ENCODE measurements at regions not wholly inside any gene's neighbourhood (a gene's known extent, or its start where the extent isn't known, plus 50 kb on each side); places are given as distances from the start of the nearest gene placed in this dataset.

DNA sequence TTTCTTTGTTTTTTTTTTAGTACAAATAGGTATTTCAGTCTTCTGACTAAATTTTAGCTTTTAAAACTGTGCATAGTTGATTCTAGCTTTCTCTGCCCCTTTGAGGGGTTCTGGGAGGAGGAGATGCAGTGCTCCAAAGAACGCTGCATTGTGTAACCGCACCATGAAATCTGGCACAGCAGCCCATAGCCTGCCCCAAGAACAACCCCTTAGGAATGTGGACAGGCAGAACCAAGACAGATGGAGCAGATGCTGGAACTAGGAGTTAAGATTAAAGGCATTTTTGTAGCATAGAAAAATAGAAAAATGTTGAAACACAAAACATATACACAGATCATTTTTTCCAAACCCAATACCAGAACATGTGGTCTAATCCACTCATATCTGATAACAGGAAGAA lies 187.5 kb downstream of the SCG2 start:
- Histone ChIP-seq H3K27me3 (ENCODE audit: control insufficient read depth, insufficient read depth, low read length) (no peaks in the 10 kb centered on the region), H3K79me2 (ENCODE audit: control insufficient read depth, insufficient read depth, low read length) (no peaks in the 10 kb centered on the region), H3K9me3 (ENCODE audit: control insufficient read depth, insufficient read depth, low read depth, low read length) (no peaks in the 10 kb centered on the region), H3K4me3 (replicated peaks in 1 of 4; ENCODE audit: control extremely low read depth in 1 of 4, insufficient read depth in 1 of 4, low read depth in 3 of 4, low read length in 4 of 4) (no peak overlapping the region), H3K4me2 (ENCODE audit: extremely low read depth, insufficient read depth, low read length) (no peak overlapping the region), H4K20me1 (ENCODE audit: control insufficient read depth, extremely low read depth, insufficient read depth, low read length) (no peaks in the 10 kb centered on the region), H3K9ac (ENCODE audit: insufficient read depth, low read length) (no peak overlapping the region), H3K27ac (ENCODE audit: insufficient read depth, low read length) (no peak overlapping the region), H2AFZ (ENCODE audit: low read length) (no peak overlapping the region), H3K4me1 (ENCODE audit: control insufficient read depth, extremely low read depth, insufficient read depth, low read length) (no peaks in the 10 kb centered on the region), H3K36me3 (ENCODE audit: control insufficient read depth, insufficient read depth, low read length) (no peaks in the 10 kb centered on the region)
- TF ChIP-seq, protein P1, sequence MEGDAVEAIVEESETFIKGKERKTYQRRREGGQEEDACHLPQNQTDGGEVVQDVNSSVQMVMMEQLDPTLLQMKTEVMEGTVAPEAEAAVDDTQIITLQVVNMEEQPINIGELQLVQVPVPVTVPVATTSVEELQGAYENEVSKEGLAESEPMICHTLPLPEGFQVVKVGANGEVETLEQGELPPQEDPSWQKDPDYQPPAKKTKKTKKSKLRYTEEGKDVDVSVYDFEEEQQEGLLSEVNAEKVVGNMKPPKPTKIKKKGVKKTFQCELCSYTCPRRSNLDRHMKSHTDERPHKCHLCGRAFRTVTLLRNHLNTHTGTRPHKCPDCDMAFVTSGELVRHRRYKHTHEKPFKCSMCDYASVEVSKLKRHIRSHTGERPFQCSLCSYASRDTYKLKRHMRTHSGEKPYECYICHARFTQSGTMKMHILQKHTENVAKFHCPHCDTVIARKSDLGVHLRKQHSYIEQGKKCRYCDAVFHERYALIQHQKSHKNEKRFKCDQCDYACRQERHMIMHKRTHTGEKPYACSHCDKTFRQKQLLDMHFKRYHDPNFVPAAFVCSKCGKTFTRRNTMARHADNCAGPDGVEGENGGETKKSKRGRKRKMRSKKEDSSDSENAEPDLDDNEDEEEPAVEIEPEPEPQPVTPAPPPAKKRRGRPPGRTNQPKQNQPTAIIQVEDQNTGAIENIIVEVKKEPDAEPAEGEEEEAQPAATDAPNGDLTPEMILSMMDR (conservative IDR thresholded peaks at IDR 0.05 in 1 of 2, IDR thresholded peaks at IDR 0.05 in 1 of 2; ENCODE audit: low read depth in 1 of 2, low read length in 2 of 2): no peak
- DNase-seq (ENCODE audit: low read depth in 2 of 2): peak; percentile 70 to 94

DNA sequence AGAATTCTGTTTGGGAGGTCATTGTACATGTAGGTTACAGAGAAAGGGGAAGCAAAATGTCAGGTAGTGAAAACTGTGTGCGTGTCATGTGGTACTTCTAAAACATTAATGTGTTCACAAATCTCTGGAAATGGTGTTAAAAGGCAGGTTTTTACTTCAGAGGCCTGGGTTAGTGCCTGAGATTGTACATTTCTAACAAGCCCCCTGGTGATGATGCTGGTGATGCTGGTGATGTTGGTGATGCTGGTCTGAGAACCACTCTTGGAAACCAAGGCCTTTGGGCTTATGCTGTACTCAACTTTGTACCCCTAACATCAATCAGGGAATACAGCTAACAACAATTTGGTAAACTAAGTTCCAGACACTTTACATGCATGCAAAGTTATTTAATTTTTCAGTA lies 187.1 kb downstream of the SCG2 start:
- Histone ChIP-seq H3K27me3 (ENCODE audit: control insufficient read depth, insufficient read depth, low read length) (no peaks in the 10 kb centered on the region), H3K27ac (ENCODE audit: insufficient read depth, low read length) (no peak overlapping the region), H3K4me2 (ENCODE audit: extremely low read depth, insufficient read depth, low read length) (no peak overlapping the region), H4K20me1 (ENCODE audit: control insufficient read depth, extremely low read depth, insufficient read depth, low read length) (no peaks in the 10 kb centered on the region), H3K9ac (ENCODE audit: insufficient read depth, low read length) (no peak overlapping the region), H3K36me3 (ENCODE audit: control insufficient read depth, insufficient read depth, low read length) (no peaks in the 10 kb centered on the region), H3K4me3 (replicated peaks in 1 of 4; ENCODE audit: control extremely low read depth in 1 of 4, insufficient read depth in 1 of 4, low read depth in 3 of 4, low read length in 4 of 4) (no peak overlapping the region), H3K9me3 (ENCODE audit: control insufficient read depth, insufficient read depth, low read depth, low read length) (no peaks in the 10 kb centered on the region), H3K4me1 (ENCODE audit: control insufficient read depth, extremely low read depth, insufficient read depth, low read length) (no peaks in the 10 kb centered on the region), H3K79me2 (ENCODE audit: control insufficient read depth, insufficient read depth, low read length) (no peaks in the 10 kb centered on the region), H2AFZ (ENCODE audit: low read length) (no peak overlapping the region)
- TF ChIP-seq, protein P1 (conservative IDR thresholded peaks at IDR 0.05 in 1 of 2, IDR thresholded peaks at IDR 0.05 in 1 of 2; ENCODE audit: low read depth in 1 of 2, low read length in 2 of 2): no peak
- TF ChIP-seq EZH2 (IDR thresholded peaks at IDR 0.05; ENCODE audit: low read length, missing control alignments): no peak
- no peak for DNase-seq (ENCODE audit: low read depth in 2 of 2)

- no peak overlapping the region for H3K27ac ChIP-seq (ENCODE audit: insufficient read depth, low read length)
- no peak for TF ChIP-seq EZH2 (IDR thresholded peaks at IDR 0.05; ENCODE audit: low read length, missing control alignments)
- TF ChIP-seq, protein P1 (conservative IDR thresholded peaks at IDR 0.05 in 1 of 2, IDR thresholded peaks at IDR 0.05 in 1 of 2; ENCODE audit: low read depth in 1 of 2, low read length in 2 of 2): no peak
- DNase-seq (ENCODE audit: low read depth in 2 of 2): peak in 1 of 2 donors; percentile 75
Observed at GRCh38 chr2:223416815-223417610, 185.1 kb downstream of the SCG2 start.

More at GRCh38 chr2:223416815-223417610, 185.1 kb downstream of the SCG2 start:
- no peaks in the 10 kb centered on the region for H3K27me3 ChIP-seq (ENCODE audit: control insufficient read depth, insufficient read depth, low read length)
- no peak overlapping the region for H3K4me2 ChIP-seq (ENCODE audit: extremely low read depth, insufficient read depth, low read length)
- H3K9ac ChIP-seq (ENCODE audit: insufficient read depth, low read length): no peak overlapping the region
- H3K79me2 ChIP-seq (ENCODE audit: control insufficient read depth, insufficient read depth, low read length): no peaks in the 10 kb centered on the region
- H3K4me1 ChIP-seq (ENCODE audit: control insufficient read depth, extremely low read depth, insufficient read depth, low read length): no peaks in the 10 kb centered on the region
- no peaks in the 10 kb centered on the region for H3K9me3 ChIP-seq (ENCODE audit: control insufficient read depth, insufficient read depth, low read depth, low read length)
- H2AFZ ChIP-seq (ENCODE audit: low read length): no peak overlapping the region
- H4K20me1 ChIP-seq (ENCODE audit: control insufficient read depth, extremely low read depth, insufficient read depth, low read length): no peaks in the 10 kb centered on the region
- no peak overlapping the region for H3K4me3 ChIP-seq (replicated peaks in 1 of 4; ENCODE audit: control extremely low read depth in 1 of 4, insufficient read depth in 1 of 4, low read depth in 3 of 4, low read length in 4 of 4)
- no peaks in the 10 kb centered on the region for H3K36me3 ChIP-seq (ENCODE audit: control insufficient read depth, insufficient read depth, low read length)

Measured in fibroblast of lung (primary cell).